ENCODE measurements at regions not wholly inside any gene's neighbourhood (a gene's known extent, or its start where the extent isn't known, plus 50 kb on each side); places are given as distances from the start of the nearest gene placed in this dataset.

- H3K36me3 ChIP-seq (ENCODE audit: control insufficient read depth in 2 of 2, extremely low read depth in 1 of 2, insufficient read depth in 2 of 2, low read length in 2 of 2), result no peaks in the 10 kb centered on the region
- dilution Hi-C loops (cut with MboI; ENCODE audit: extremely low pct_ligation_motif_present, low sequenced_read_pairs), result no loop called here
- no peak for DNase-seq (ENCODE audit: low read depth, low spot score)
- no peak overlapping the region for H2AFZ ChIP-seq (ENCODE audit: control insufficient read depth, low read length)
- no peak overlapping the region for H3K4me3 ChIP-seq (ENCODE audit: control insufficient read depth in 2 of 3, extremely low read depth in 1 of 3, insufficient read depth in 2 of 3, low read depth in 1 of 3, low read length in 3 of 3)
- H4K20me1 ChIP-seq (ENCODE audit: control insufficient read depth, extremely low read depth, insufficient read depth, low read length), result no peaks in the 10 kb centered on the region
- TF ChIP-seq EZH2 (IDR thresholded peaks at IDR 0.05; ENCODE audit: low read length) (no peak), CTCF (optimal IDR thresholded peaks at IDR 0.05 in 1 of 3, IDR thresholded peaks at IDR 0.05 in 1 of 3, conservative IDR thresholded peaks at IDR 0.05 in 1 of 3; ENCODE audit: extremely low read depth in 1 of 3, insufficient read depth in 2 of 3, low read length in 3 of 3) (no peak)
- H3K79me2 ChIP-seq (ENCODE audit: control insufficient read depth, insufficient read depth, low read length), result no peaks in the 10 kb centered on the region
- no peaks in the 10 kb centered on the region for H3K4me1 ChIP-seq (ENCODE audit: control insufficient read depth, extremely low read depth, insufficient read depth, low read length)
- no peak overlapping the region for H3K9ac ChIP-seq (ENCODE audit: control insufficient read depth, extremely low read depth, insufficient read depth, low read length)
- H3K9me1 ChIP-seq (ENCODE audit: control insufficient read depth, extremely low read depth, insufficient read depth, low read length), result no peaks in the 10 kb centered on the region
- H3K9me3 ChIP-seq (ENCODE audit: control insufficient read depth, low read depth, low read length), result no peaks in the 10 kb centered on the region
- FAIRE-seq, result no peak
- no peak overlapping the region for H3K27ac ChIP-seq (ENCODE audit: control insufficient read depth, insufficient read depth, low read length)
- no peaks in the 10 kb centered on the region for H3K27me3 ChIP-seq (ENCODE audit: control insufficient read depth, extremely low read depth, insufficient read depth, low read length)
- no peak overlapping the region for H3K4me2 ChIP-seq (ENCODE audit: control insufficient read depth, extremely low read depth, insufficient read depth, low read depth, low read length)
Measured at GRCh38 chr21:25062061-25062460, 545.2 kb downstream of the MRPL39 start.

- FAIRE-seq, result no peak
Measured at GRCh38 chr21:25054689-25055088, 552.6 kb downstream of the MRPL39 start.

More at GRCh38 chr21:25054689-25055088, 552.6 kb downstream of the MRPL39 start:
- H3K4me1 ChIP-seq (ENCODE audit: control insufficient read depth, extremely low read depth, insufficient read depth, low read length), result no peaks in the 10 kb centered on the region
- TF ChIP-seq EZH2 (IDR thresholded peaks at IDR 0.05; ENCODE audit: low read length) (no peak), CTCF (optimal IDR thresholded peaks at IDR 0.05 in 1 of 3, IDR thresholded peaks at IDR 0.05 in 1 of 3, conservative IDR thresholded peaks at IDR 0.05 in 1 of 3; ENCODE audit: extremely low read depth in 1 of 3, insufficient read depth in 2 of 3, low read length in 3 of 3) (no peak)
- no peaks in the 10 kb centered on the region for H3K36me3 ChIP-seq (ENCODE audit: control insufficient read depth in 2 of 2, extremely low read depth in 1 of 2, insufficient read depth in 2 of 2, low read length in 2 of 2)
- H3K27me3 ChIP-seq (ENCODE audit: control insufficient read depth, extremely low read depth, insufficient read depth, low read length), result no peaks in the 10 kb centered on the region
- no peaks in the 10 kb centered on the region for H3K79me2 ChIP-seq (ENCODE audit: control insufficient read depth, insufficient read depth, low read length)
- no peak overlapping the region for H2AFZ ChIP-seq (ENCODE audit: control insufficient read depth, low read length)
- H3K4me3 ChIP-seq (ENCODE audit: control insufficient read depth in 2 of 3, extremely low read depth in 1 of 3, insufficient read depth in 2 of 3, low read depth in 1 of 3, low read length in 3 of 3), result no peak overlapping the region
- dilution Hi-C loops (cut with MboI; ENCODE audit: extremely low pct_ligation_motif_present, low sequenced_read_pairs), result no loop called here
- no peak overlapping the region for H3K27ac ChIP-seq (ENCODE audit: control insufficient read depth, insufficient read depth, low read length)
- no peak overlapping the region for H3K4me2 ChIP-seq (ENCODE audit: control insufficient read depth, extremely low read depth, insufficient read depth, low read depth, low read length)
- no peak overlapping the region for H3K9ac ChIP-seq (ENCODE audit: control insufficient read depth, extremely low read depth, insufficient read depth, low read length)
- no peaks in the 10 kb centered on the region for H3K9me1 ChIP-seq (ENCODE audit: control insufficient read depth, extremely low read depth, insufficient read depth, low read length)
- no peaks in the 10 kb centered on the region for H4K20me1 ChIP-seq (ENCODE audit: control insufficient read depth, extremely low read depth, insufficient read depth, low read length)
- DNase-seq (ENCODE audit: low read depth, low spot score), result no peak
- no peaks in the 10 kb centered on the region for H3K9me3 ChIP-seq (ENCODE audit: control insufficient read depth, low read depth, low read length)

All from keratinocyte (primary cell).